Left lung (tissue), 4 donors: ENCODE measurements at regions not wholly inside any gene's neighbourhood (a gene's known extent, or its start where the extent isn't known, plus 50 kb on each side); places are given as distances from the start of the nearest gene placed in this dataset.

Source experiments
- ATAC-seq: fragments of 200-7000 bp; cut with Tn5 transposase; one replicate; pipeline ENCODE4 v1.9.1; 2020; ENCODE audit warnings: moderate library complexity
- DNase-seq, 4 donors: peaks; one replicate each; pipeline ENCODE4 v3.0.0-alpha.2; 2013 to 2020
- H3K27ac ChIP-seq, 2 donors: fragments of 200-600 bp; sonication (generic) in 1 of 2; one replicate each; pipeline versions ENCODE4 v1.5.0 to v1.8.0; 2020 to 2021
- H3K27me3 ChIP-seq, 2 donors: fragments of 200-600 bp; sonication (generic) in 1 of 2; one replicate each; pipeline versions ENCODE4 v1.5.0 to v1.8.0; 2020 to 2021
- H3K36me3 ChIP-seq, 2 donors: fragments of 200-600 bp; sonication (generic) in 1 of 2; one replicate each; pipeline versions ENCODE4 v1.5.0 to v1.8.0; 2020 to 2021
- H3K4me1 ChIP-seq, 2 donors: fragments of 200-600 bp; one replicate each; pipeline ENCODE4 v1.8.0; 2021
- H3K4me3 ChIP-seq, 2 donors: fragments of 200-600 bp; sonication (generic) in 1 of 2; one replicate each; pipeline versions ENCODE4 v1.5.0 to v1.8.0; 2020 to 2021; ENCODE audit warnings: mild to moderate bottlenecking in 1 of 2
- H3K9me3 ChIP-seq, 2 donors: fragments of 200-600 bp; sonication (generic) in 1 of 2; one replicate each; pipeline versions ENCODE4 v1.5.0 to v1.8.0; 2020 to 2021
- CTCF ChIP-seq, 2 donors: fragments of 200-600 bp; sonication (generic) in 1 of 2; IDR thresholded peaks; one replicate each; pipeline versions ENCODE4 v1.5.0 to v1.8.0; 2021; ENCODE audit warnings: antibody characterized with exemption in 2 of 2
- intact Hi-C, 2 donors: fragments of 100-400 bp; cut with DNase I; formaldehyde crosslinking; loops; one replicate each; pipeline versions ENCODE4 v1.11.2 to v1.14.2; 2022
- donor health status: DM: no; HTN: yes; CAD: no.
- donor health status: DM: no; HTN: no; CAD: no.

- intact Hi-C loops, result no loop called here
- no peak for TF ChIP-seq CTCF (IDR thresholded peaks at IDR 0.05)
- Histone ChIP-seq H3K4me3 (no peak overlapping the region), H3K36me3 (no peaks in the 10 kb centered on the region), H3K4me1 (no peaks in the 10 kb centered on the region), H3K27me3 (no peaks in the 10 kb centered on the region), H3K27ac (no peak overlapping the region), H3K9me3 (peaks cover 0 to 4% of the 10 kb centered on the region in 2 donors)
- DNase-seq, result no peak
- ATAC-seq, result no peak
These were observed 368.6 kb upstream of the SPRED2 start for GRCh38 chr2:65800998-65801397.

GRCh38 chr2:65799141-65799854, 366.9 kb upstream of the SPRED2 start:
- no peak for DNase-seq
- Histone ChIP-seq H3K4me1 (no peaks in the 10 kb centered on the region), H3K27ac (no peak overlapping the region), H3K27me3 (no peaks in the 10 kb centered on the region), H3K9me3 (no peaks in the 10 kb centered on the region), H3K4me3 (no peak overlapping the region), H3K36me3 (no peaks in the 10 kb centered on the region)
- intact Hi-C loops, result no loop called here
- TF ChIP-seq CTCF (IDR thresholded peaks at IDR 0.05), result no peak
- ATAC-seq, result no peak

GRCh38 chr2:65798641-65799040, 366.2 kb upstream of the SPRED2 start:
- Histone ChIP-seq H3K27me3 (no peaks in the 10 kb centered on the region), H3K27ac (no peak overlapping the region), H3K36me3 (no peaks in the 10 kb centered on the region), H3K9me3 (no peaks in the 10 kb centered on the region), H3K4me3 (no peak overlapping the region), H3K4me1 (no peaks in the 10 kb centered on the region)
- no peak for TF ChIP-seq CTCF (IDR thresholded peaks at IDR 0.05)
- DNase-seq (no peak), ATAC-seq (no peak)
- intact Hi-C loops, result no loop called here

GRCh38 chr2:65794994-65795393, 362.6 kb upstream of the SPRED2 start:
- no peaks in the 10 kb centered on the region for H3K9me3 ChIP-seq
- H3K4me3 ChIP-seq, result no peak overlapping the region
- no peaks in the 10 kb centered on the region for H3K27me3 ChIP-seq
- ATAC-seq, result no peak
- intact Hi-C loops, result no loop called here
- no peaks in the 10 kb centered on the region for H3K4me1 ChIP-seq
- no peak for TF ChIP-seq CTCF (IDR thresholded peaks at IDR 0.05)
- no peak for DNase-seq
- H3K27ac ChIP-seq, result no peak overlapping the region
- no peaks in the 10 kb centered on the region for H3K36me3 ChIP-seq

GRCh38 chr2:65791404-65791975, 359.1 kb upstream of the SPRED2 start:
- H3K27ac ChIP-seq, result no peak overlapping the region
- no peak overlapping the region for H3K4me3 ChIP-seq
- no peaks in the 10 kb centered on the region for H3K27me3 ChIP-seq
- no peak for TF ChIP-seq CTCF (IDR thresholded peaks at IDR 0.05)
- no peaks in the 10 kb centered on the region for H3K36me3 ChIP-seq
- H3K4me1 ChIP-seq, result no peaks in the 10 kb centered on the region
- no peaks in the 10 kb centered on the region for H3K9me3 ChIP-seq
- intact Hi-C loops, result no loop called here
- no peak for DNase-seq
- no peak for ATAC-seq
